ENCODE measurements at regions not wholly inside any gene's neighbourhood (a gene's known extent, or its start where the extent isn't known, plus 50 kb on each side); places are given as distances from the start of the nearest gene placed in this dataset.
"Not testable (repeated sequence)": the region's sequence is repeated elsewhere in the genome, so short reads cannot be mapped to it uniquely, and the experiment has no call there.

GRCh38 chr2:242098034-242098433, 228.5 kb downstream of the RTP5 start:
- no peak for FAIRE-seq
- DNase-seq (ENCODE audit: low spot score) = no peak

GRCh38 chr2:242098445-242099128, 229.1 kb downstream of the RTP5 start:
- FAIRE-seq = no peak
- DNase-seq (ENCODE audit: low spot score) = no peak

- DNase-seq (ENCODE audit: low spot score); FAIRE-seq: not testable (repeated sequence)
Measured at GRCh38 chr2:242103093-242103492, 233.6 kb downstream of the RTP5 start.

- DNase-seq (ENCODE audit: low spot score); FAIRE-seq: not testable (repeated sequence)
Measured at GRCh38 chr2:242104202-242104956, 234.8 kb downstream of the RTP5 start.

GRCh38 chr2:242107065-242107464, 237.5 kb downstream of the RTP5 start:
- FAIRE-seq; DNase-seq (ENCODE audit: low spot score): not testable (repeated sequence)

GRCh38 chr2:242108797-242109500, 239.4 kb downstream of the RTP5 start:
- not testable (repeated sequence) for DNase-seq (ENCODE audit: low spot score); FAIRE-seq

GRCh38 chr2:242109819-242110218, 240.3 kb downstream of the RTP5 start:
- not testable (repeated sequence) for DNase-seq (ENCODE audit: low spot score); FAIRE-seq

GRCh38 chr2:242111954-242112353, 242.4 kb downstream of the RTP5 start:
- not testable (repeated sequence) for FAIRE-seq; DNase-seq (ENCODE audit: low spot score)

GRCh38 chr2:242113492-242113891, 244.0 kb downstream of the RTP5 start:
- DNase-seq (ENCODE audit: low spot score); FAIRE-seq: not testable (repeated sequence)

GRCh38 chr2:242116676-242117075, 247.1 kb downstream of the RTP5 start:
- FAIRE-seq; DNase-seq (ENCODE audit: low spot score): not testable (repeated sequence)

- not testable (repeated sequence) for DNase-seq (ENCODE audit: low spot score); FAIRE-seq
Measured at GRCh38 chr2:242117305-242117704, 247.8 kb downstream of the RTP5 start.

- DNase-seq (ENCODE audit: low spot score); FAIRE-seq: not testable (repeated sequence)
Measured at GRCh38 chr2:242119682-242120081, 250.2 kb downstream of the RTP5 start.

GRCh38 chr2:242130682-242131081, 261.2 kb downstream of the RTP5 start:
- FAIRE-seq; DNase-seq (ENCODE audit: low spot score): not testable (repeated sequence)

- peak; percentile 31 for FAIRE-seq
- not testable (repeated sequence) for DNase-seq (ENCODE audit: low spot score)
Measured at GRCh38 chr2:242159921-242160320, 290.4 kb downstream of the RTP5 start.

- not testable (repeated sequence) for FAIRE-seq; DNase-seq (ENCODE audit: low spot score)
Measured at GRCh38 chr2:242165115-242165514, 295.6 kb downstream of the RTP5 start.

- DNase-seq (ENCODE audit: low spot score) = peak; percentile 0
- not testable (repeated sequence) for FAIRE-seq
Measured at GRCh38 chr2:242171290-242171689, 301.8 kb downstream of the RTP5 start.

All from RCC 7860 (cell line).